ENCODE measurements at regions not wholly inside any gene's neighbourhood (a gene's known extent, or its start where the extent isn't known, plus 50 kb on each side); places are given as distances from the start of the nearest gene placed in this dataset.

DNA sequence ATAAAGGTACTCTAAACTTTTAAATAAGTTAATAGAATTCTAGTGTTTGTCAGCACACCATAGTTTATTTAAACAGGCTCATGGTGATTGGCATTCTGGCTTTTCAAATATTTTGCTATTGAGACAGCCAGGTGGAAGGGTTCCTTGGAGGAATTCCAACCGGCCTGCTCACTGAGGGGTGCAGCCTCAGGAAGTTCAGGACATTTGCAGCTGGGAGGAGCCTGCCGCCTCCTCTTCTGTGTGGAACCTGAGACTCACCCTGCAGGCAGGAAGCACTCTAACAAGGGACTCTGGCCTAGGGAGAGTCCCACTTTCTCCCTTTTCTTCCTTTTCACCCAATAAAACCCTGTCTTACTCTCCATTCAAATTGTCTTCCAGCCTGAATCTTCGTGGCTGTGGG, 1328.0 kb downstream of the FSTL5 start:
- Histone ChIP-seq H3K9me3 (no peaks in the 10 kb centered on the region), H3K27ac (no peak overlapping the region), H3K27me3 (no peaks in the 10 kb centered on the region), H3K4me3 (no peak overlapping the region), H3K36me3 (no peaks in the 10 kb centered on the region), H3K4me1 (no peaks in the 10 kb centered on the region)
- no peak for TF ChIP-seq POLR2AphosphoS5 (IDR thresholded peaks at IDR 0.05)
- TF ChIP-seq EP300 (IDR thresholded peaks at IDR 0.05): no peak
- TF ChIP-seq CTCF (IDR thresholded peaks at IDR 0.05): no peak
- no peak for TF ChIP-seq POLR2A (IDR thresholded peaks at IDR 0.05)
- intact Hi-C loops (cut with DNase I): no loop called here
- DNase-seq: no peak
- WGBS, 2 donors: 33 to 51% methylated on average over 3 of the region's 3 CpGs

- no peak for DNase-seq
- intact Hi-C loops (cut with DNase I): no loop called here
These were observed 1327.4 kb downstream of the FSTL5 start for GRCh38 chr4:160836431-160836830.

GRCh38 chr4:160846121-160846520, 1317.7 kb downstream of the FSTL5 start:
- intact Hi-C loops (cut with DNase I): no loop called here
- DNase-seq: no peak
- Histone ChIP-seq H3K4me3 (no peak overlapping the region), H3K4me1 (peaks cover 0 to 6% (median 2%) of the 10 kb centered on the region in 4 donors), H3K27me3 (no peaks in the 10 kb centered on the region), H3K36me3 (no peaks in the 10 kb centered on the region), H3K9me3 (no peaks in the 10 kb centered on the region), H3K27ac (no peak overlapping the region)
- no peak for TF ChIP-seq CTCF (IDR thresholded peaks at IDR 0.05)
- no peak for TF ChIP-seq POLR2AphosphoS5 (IDR thresholded peaks at IDR 0.05)
- no peak for TF ChIP-seq POLR2A (IDR thresholded peaks at IDR 0.05)
- no peak for TF ChIP-seq EP300 (IDR thresholded peaks at IDR 0.05)
- 91 to 92% methylated on average over 2 of the region's 2 CpGs for whole genome bisulfite sequencing, 2 donors

More at GRCh38 chr4:160836431-160836830, 1327.4 kb downstream of the FSTL5 start:
- Histone ChIP-seq H3K27me3 (no peaks in the 10 kb centered on the region), H3K4me3 (no peak overlapping the region), H3K9me3 (no peaks in the 10 kb centered on the region), H3K27ac (no peak overlapping the region), H3K36me3 (no peaks in the 10 kb centered on the region), H3K4me1 (no peaks in the 10 kb centered on the region)
- 16 to 39% methylated on average over 2 of the region's 2 CpGs for WGBS, 2 donors
- TF ChIP-seq POLR2A (IDR thresholded peaks at IDR 0.05): no peak
- no peak for TF ChIP-seq POLR2AphosphoS5 (IDR thresholded peaks at IDR 0.05)
- no peak for TF ChIP-seq CTCF (IDR thresholded peaks at IDR 0.05)
- TF ChIP-seq EP300 (IDR thresholded peaks at IDR 0.05): no peak

DNA sequence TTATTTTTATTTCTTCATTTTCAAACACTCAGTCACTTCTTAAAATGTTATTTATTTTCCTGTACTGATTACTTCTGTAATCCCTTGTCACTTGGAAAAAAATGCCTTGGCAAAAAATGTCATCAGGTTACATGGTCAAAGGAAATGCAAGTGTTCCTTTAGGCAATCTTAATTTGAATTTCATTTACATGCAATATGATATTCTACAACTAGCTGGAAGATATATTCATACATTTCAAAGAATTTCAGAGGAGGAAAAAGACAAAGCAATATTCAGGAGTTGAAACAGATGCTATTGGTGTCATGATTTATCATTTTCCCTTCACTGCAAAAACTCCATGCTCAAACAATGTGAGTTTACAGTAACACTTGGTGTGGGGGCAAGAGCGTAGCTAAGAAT, 1316.6 kb downstream of the FSTL5 start:
- no peak for DNase-seq
- WGBS, 2 donors: 63 to 74% methylated on average over 1 of the region's 1 CpG
- intact Hi-C loops (cut with DNase I): no loop called here

More for the DNA sequence above, 1316.6 kb downstream of the FSTL5 start:
- no peak overlapping the region for H3K27ac ChIP-seq
- H3K4me1 ChIP-seq: peaks cover 0 to 6% (median 2%) of the 10 kb centered on the region in 4 donors
- no peaks in the 10 kb centered on the region for H3K9me3 ChIP-seq
- H3K36me3 ChIP-seq: no peaks in the 10 kb centered on the region
- no peak overlapping the region for H3K4me3 ChIP-seq
- TF ChIP-seq CTCF (IDR thresholded peaks at IDR 0.05): no peak
- TF ChIP-seq EP300 (IDR thresholded peaks at IDR 0.05): no peak
- no peak for TF ChIP-seq POLR2A (IDR thresholded peaks at IDR 0.05)
- TF ChIP-seq POLR2AphosphoS5 (IDR thresholded peaks at IDR 0.05): no peak
- no peaks in the 10 kb centered on the region for H3K27me3 ChIP-seq

All from sigmoid colon (tissue), 6 donors.